Fibroblast of lung (primary cell): ENCODE measurements at regions not wholly inside any gene's neighbourhood (a gene's known extent, or its start where the extent isn't known, plus 50 kb on each side); places are given as distances from the start of the nearest gene placed in this dataset.

Experiments
- EZH2 ChIP-seq: IDR thresholded peaks from 2 replicates; pipeline ENCODE4 v1.5.1; 2012; ENCODE audit warnings: low read length, control low read depth, mild to moderate bottlenecking; ENCODE audit errors: missing control alignments
- TF ChIP-seq, protein P1 (sequence below), 2 donors: IDR thresholded peaks in 1 of 2; conservative IDR thresholded peaks in 1 of 2; 1 replicate in 1 of 2; 2 replicates in 1 of 2; pipeline ENCODE4 v1.5.1; 2011 to 2012; ENCODE audit warnings: low read length in 2 of 2, control low read depth in 1 of 2, inconsistent platforms in 1 of 2, low read depth in 1 of 2, mild to moderate bottlenecking in 1 of 2

DNA sequence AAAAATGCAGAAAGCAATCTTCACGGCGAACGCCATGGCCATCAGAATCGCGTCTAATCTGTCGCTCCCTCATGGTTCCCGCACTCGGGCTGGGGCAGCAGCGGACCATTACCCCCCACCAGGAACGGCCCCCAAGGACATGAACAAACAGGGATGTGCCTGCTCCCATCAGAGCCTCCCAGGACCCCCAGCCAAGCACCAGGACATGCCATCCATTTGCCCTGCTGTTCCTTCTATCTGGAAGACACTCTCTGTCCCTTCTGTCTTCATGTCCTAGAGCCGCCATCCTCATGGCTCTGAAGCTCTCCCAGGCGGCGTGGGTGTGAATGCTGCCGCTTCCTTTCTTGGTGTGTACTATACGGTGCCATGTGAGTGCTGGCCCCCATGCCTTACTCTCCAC is 371.8 kb downstream of the BCL11B start:
- TF ChIP-seq EZH2: no peak
- TF ChIP-seq, protein P1, sequence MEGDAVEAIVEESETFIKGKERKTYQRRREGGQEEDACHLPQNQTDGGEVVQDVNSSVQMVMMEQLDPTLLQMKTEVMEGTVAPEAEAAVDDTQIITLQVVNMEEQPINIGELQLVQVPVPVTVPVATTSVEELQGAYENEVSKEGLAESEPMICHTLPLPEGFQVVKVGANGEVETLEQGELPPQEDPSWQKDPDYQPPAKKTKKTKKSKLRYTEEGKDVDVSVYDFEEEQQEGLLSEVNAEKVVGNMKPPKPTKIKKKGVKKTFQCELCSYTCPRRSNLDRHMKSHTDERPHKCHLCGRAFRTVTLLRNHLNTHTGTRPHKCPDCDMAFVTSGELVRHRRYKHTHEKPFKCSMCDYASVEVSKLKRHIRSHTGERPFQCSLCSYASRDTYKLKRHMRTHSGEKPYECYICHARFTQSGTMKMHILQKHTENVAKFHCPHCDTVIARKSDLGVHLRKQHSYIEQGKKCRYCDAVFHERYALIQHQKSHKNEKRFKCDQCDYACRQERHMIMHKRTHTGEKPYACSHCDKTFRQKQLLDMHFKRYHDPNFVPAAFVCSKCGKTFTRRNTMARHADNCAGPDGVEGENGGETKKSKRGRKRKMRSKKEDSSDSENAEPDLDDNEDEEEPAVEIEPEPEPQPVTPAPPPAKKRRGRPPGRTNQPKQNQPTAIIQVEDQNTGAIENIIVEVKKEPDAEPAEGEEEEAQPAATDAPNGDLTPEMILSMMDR (conservative IDR thresholded peaks at IDR 0.05 in 1 of 2, IDR thresholded peaks at IDR 0.05 in 1 of 2; ENCODE audit: low read depth in 1 of 2, low read length in 2 of 2): no peak
